T-cell (primary cell): ENCODE measurements at regions not wholly inside any gene's neighbourhood (a gene's known extent, or its start where the extent isn't known, plus 50 kb on each side); places are given as distances from the start of the nearest gene placed in this dataset.

Source experiments
- ATAC-seq, 4 experiments: fragments of 200-7000 bp in 3 of 4; fragments of 150-1000 bp in 1 of 4; cut with Tn5 transposase; replicated peaks in 1 of 4; 1 replicate in 3 of 4; 2 replicates in 1 of 4; pipeline ENCODE4 v1.10.0; 2021; ENCODE audit warnings: moderate library complexity in 3 of 4, mild to moderate bottlenecking in 2 of 4, moderate number of reproducible peaks in 1 of 4
- CTCF ChIA-PET, 2 donors: fragments of 300-600 bp; sonication (Branson Sonifier 250); formaldehyde crosslinking; loops; one replicate each; lab custom pipeline; 2022; ENCODE audit warnings: antibody characterized with exemption in 2 of 2; lab: Charles Lee
- POLR2A ChIA-PET, 2 donors: fragments of 300-600 bp; sonication (Branson Sonifier 250); formaldehyde crosslinking; loops; one replicate each; lab custom pipeline; 2022; ENCODE audit warnings: antibody characterized with exemption in 2 of 2; lab: Charles Lee
- DNase-seq, 35 experiments: peaks; one replicate each; pipeline versions ENCODE4 v3.0.0 to v3.0.0-alpha.2; 2013 to 2023
- H3K27ac ChIP-seq: one replicate; pipeline ENCODE4 v1.5.1; 2013; ENCODE audit warnings: low read length
- H3K27me3 ChIP-seq, 2 experiments: replicated peaks in 1 of 2; 1 replicate in 1 of 2; 2 replicates in 1 of 2; pipeline versions ENCODE4 v1.6.1 to v1.7.0; 2013; ENCODE audit warnings: low read length in 1 of 2, mixed read lengths in 1 of 2; ENCODE audit not compliant: control insufficient read depth in 2 of 2, insufficient read depth in 2 of 2; ENCODE audit errors: extremely low read depth in 1 of 2
- H3K36me3 ChIP-seq, 2 donors: 1 replicate in 1 of 2; 2 replicates in 1 of 2; pipeline versions ENCODE4 v1.6.1 to v1.7.0; 2013; ENCODE audit warnings: low read length in 1 of 2; ENCODE audit not compliant: control insufficient read depth in 2 of 2, insufficient read depth in 1 of 2; ENCODE audit errors: extremely low read depth in 1 of 2
- H3K4me1 ChIP-seq, 2 experiments: 1 replicate in 1 of 2; 2 replicates in 1 of 2; pipeline versions ENCODE4 v1.6.1 to v1.7.0; 2013; ENCODE audit warnings: low read length in 2 of 2, mixed read lengths in 1 of 2; ENCODE audit not compliant: insufficient read depth in 2 of 2, control insufficient read depth in 1 of 2; ENCODE audit errors: extremely low read depth in 1 of 2
- H3K4me3 ChIP-seq, 2 donors: 1 replicate in 1 of 2; 2 replicates in 1 of 2; pipeline versions ENCODE4 v1.5.1 to v1.7.0; 2013; ENCODE audit warnings: mild to moderate bottlenecking in 2 of 2, low read length in 1 of 2, moderate library complexity in 1 of 2; ENCODE audit not compliant: control insufficient read depth in 1 of 2; ENCODE audit errors: extremely low read depth in 1 of 2
- H3K9me3 ChIP-seq: 2 replicates; pipeline ENCODE4 v1.7.0; 2013
- H3K27ac Mint-ChIP-seq, 2 donors: one replicate each; pipeline ENCODE4 v1.8.0; 2020 to 2021; ENCODE audit warnings: mild to moderate bottlenecking in 2 of 2, mixed read lengths in 2 of 2
- H3K27me3 Mint-ChIP-seq, 2 donors: one replicate each; pipeline ENCODE4 v1.8.0; 2021 to 2022; ENCODE audit warnings: mixed read lengths in 2 of 2
- H3K36me3 Mint-ChIP-seq: one replicate; pipeline ENCODE4 v1.8.0; 2021; ENCODE audit warnings: mixed read lengths
- H3K4me1 Mint-ChIP-seq, 3 donors: one replicate each; pipeline ENCODE4 v1.8.0; 2020 to 2022; ENCODE audit warnings: mixed read lengths in 3 of 3, mild to moderate bottlenecking in 1 of 3
- H3K4me3 Mint-ChIP-seq, 3 donors: one replicate each; pipeline ENCODE4 v1.8.0; 2020 to 2022; ENCODE audit warnings: mild to moderate bottlenecking in 3 of 3, mixed read lengths in 3 of 3, moderate library complexity in 3 of 3
- H3K9me3 Mint-ChIP-seq, 3 donors: one replicate each; pipeline ENCODE4 v1.8.0; 2020 to 2022; ENCODE audit warnings: mixed read lengths in 3 of 3
- WGBS: methylation state at CpG from one replicate; pipeline ENCODE4 v1.1.5; 2013; ENCODE audit warnings: missing lambda C conversion rate; ENCODE audit not compliant: insufficient coverage; 5-methylcytosine and 5-hydroxymethylcytosine counted together

- 97% methylated on average over 13 of the region's 13 CpGs for WGBS
- H3K4me1 Mint-ChIP-seq, result peaks cover 5 to 13% (median 8%) of the 10 kb centered on the region in 3 donors
Measured at GRCh38 chr1:234899730-234900072, 228.9 kb downstream of the TOMM20 start.

GRCh38 chr1:234899041-234899729 is 229.5 kb downstream of the TOMM20 start:
- Histone ChIP-seq H3K4me3 (no peak overlapping the region), H3K36me3 (no peaks in the 10 kb centered on the region), H3K27ac (no peak overlapping the region), H3K9me3 (no peaks in the 10 kb centered on the region), H3K27me3 (no peaks in the 10 kb centered on the region), H3K4me1 (peaks cover 2 to 7% of the 10 kb centered on the region in 2 experiments)
- H3K27ac Mint-ChIP-seq, result no peak overlapping the region
- no peaks in the 10 kb centered on the region for H3K36me3 Mint-ChIP-seq
- H3K9me3 Mint-ChIP-seq, result no peaks in the 10 kb centered on the region
- peaks cover 9 to 18% (median 13%) of the 10 kb centered on the region in 3 donors for H3K4me1 Mint-ChIP-seq
- ChIA-PET CTCF (no interaction called here), POLR2A (no interaction called here)
- no peak overlapping the region for H3K4me3 Mint-ChIP-seq
- no peaks in the 10 kb centered on the region for H3K27me3 Mint-ChIP-seq
- ATAC-seq (no peak), DNase-seq (no peak)
- WGBS, result 82% methylated on average over 6 of the region's 11 CpGs

More at GRCh38 chr1:234899730-234900072, 228.9 kb downstream of the TOMM20 start:
- Mint-ChIP-seq H3K4me3 (no peak overlapping the region), H3K27me3 (no peaks in the 10 kb centered on the region), H3K9me3 (no peaks in the 10 kb centered on the region), H3K36me3 (no peaks in the 10 kb centered on the region), H3K27ac (no peak overlapping the region)
- H3K27ac ChIP-seq, result no peak overlapping the region
- CTCF ChIA-PET, result no interaction called here
- no peaks in the 10 kb centered on the region for H3K27me3 ChIP-seq
- H3K4me1 ChIP-seq, result peaks cover 0 to 4% of the 10 kb centered on the region in 2 experiments
- ATAC-seq (no peak), DNase-seq (no peak)
- POLR2A ChIA-PET, result no interaction called here
- no peak overlapping the region for H3K4me3 ChIP-seq
- H3K9me3 ChIP-seq, result no peaks in the 10 kb centered on the region
- no peaks in the 10 kb centered on the region for H3K36me3 ChIP-seq

- Mint-ChIP-seq H3K4me1 (peaks cover 15 to 24% (median 19%) of the 10 kb centered on the region in 3 donors), H3K27ac (no peak overlapping the region), H3K27me3 (no peaks in the 10 kb centered on the region), H3K4me3 (no peak overlapping the region), H3K9me3 (no peaks in the 10 kb centered on the region), H3K36me3 (no peaks in the 10 kb centered on the region)
- Histone ChIP-seq H3K4me3 (no peak overlapping the region), H3K36me3 (no peaks in the 10 kb centered on the region), H3K27me3 (no peaks in the 10 kb centered on the region), H3K27ac (no peak overlapping the region), H3K9me3 (no peaks in the 10 kb centered on the region), H3K4me1 (peaks cover 4 to 9% of the 10 kb centered on the region in 2 experiments)
- POLR2A ChIA-PET, result no interaction called here
- no peak for ATAC-seq
- 91% methylated on average over 6 of the region's 9 CpGs for WGBS
- DNase-seq, result no peak
- CTCF ChIA-PET, result no interaction called here
Measured at GRCh38 chr1:234898455-234899033, 230.1 kb downstream of the TOMM20 start.

GRCh38 chr1:234897754-234898454 is 230.7 kb downstream of the TOMM20 start:
- Mint-ChIP-seq H3K27ac (no peak overlapping the region), H3K4me3 (no peak overlapping the region), H3K9me3 (no peaks in the 10 kb centered on the region), H3K36me3 (no peaks in the 10 kb centered on the region), H3K4me1 (peaks cover 15 to 24% (median 22%) of the 10 kb centered on the region in 3 donors), H3K27me3 (no peaks in the 10 kb centered on the region)
- H3K27ac ChIP-seq, result no peak overlapping the region
- ATAC-seq, result no peak
- ChIA-PET CTCF (no interaction called here), POLR2A (no interaction called here)
- peaks cover 4 to 9% of the 10 kb centered on the region in 2 experiments for H3K4me1 ChIP-seq
- H3K27me3 ChIP-seq, result no peaks in the 10 kb centered on the region
- 96% methylated on average over 6 of the region's 10 CpGs for WGBS
- H3K36me3 ChIP-seq, result no peaks in the 10 kb centered on the region
- H3K4me3 ChIP-seq, result no peak overlapping the region
- no peaks in the 10 kb centered on the region for H3K9me3 ChIP-seq
- no peak for DNase-seq

GRCh38 chr1:234897390-234897749 is 231.3 kb downstream of the TOMM20 start:
- DNase-seq, result no peak
- Histone ChIP-seq H3K4me1 (peaks cover 4 to 9% of the 10 kb centered on the region in 2 experiments), H3K9me3 (no peaks in the 10 kb centered on the region), H3K36me3 (no peaks in the 10 kb centered on the region), H3K27ac (no peak overlapping the region), H3K4me3 (no peak overlapping the region), H3K27me3 (no peaks in the 10 kb centered on the region)
- WGBS, result 50% methylated on average over 1 of the region's 4 CpGs
- no peaks in the 10 kb centered on the region for H3K36me3 Mint-ChIP-seq
- H3K9me3 Mint-ChIP-seq, result no peaks in the 10 kb centered on the region
- CTCF ChIA-PET, result no interaction called here
- peaks cover 15 to 24% (median 22%) of the 10 kb centered on the region in 3 donors for H3K4me1 Mint-ChIP-seq
- ATAC-seq, result no peak
- H3K27me3 Mint-ChIP-seq, result no peaks in the 10 kb centered on the region
- no peak overlapping the region for H3K4me3 Mint-ChIP-seq
- no peak overlapping the region for H3K27ac Mint-ChIP-seq
- POLR2A ChIA-PET, result no interaction called here

GRCh38 chr1:234896477-234897389 is 231.9 kb downstream of the TOMM20 start:
- no peak overlapping the region for H3K27ac ChIP-seq
- peaks cover 4 to 9% of the 10 kb centered on the region in 2 experiments for H3K4me1 ChIP-seq
- no peaks in the 10 kb centered on the region for H3K27me3 ChIP-seq
- H3K27ac Mint-ChIP-seq, result no peak overlapping the region
- H3K4me3 ChIP-seq, result no peak overlapping the region
- H3K27me3 Mint-ChIP-seq, result no peaks in the 10 kb centered on the region
- CTCF ChIA-PET, result interaction anchor here in 1 of 2 donors (0.5 to 0.7 kb wide), 2 partner anchors 29 to 397 kb away, joined by 3 read pairs; no protein-coding TSS in a partner anchor
- 87% methylated on average over 12 of the region's 15 CpGs for WGBS
- H3K36me3 Mint-ChIP-seq, result no peaks in the 10 kb centered on the region
- H3K9me3 ChIP-seq, result no peaks in the 10 kb centered on the region
- no peaks in the 10 kb centered on the region for H3K9me3 Mint-ChIP-seq
- POLR2A ChIA-PET, result interaction anchor here in 1 of 2 donors (0.5 kb wide), 1 partner anchor 338 kb away, joined by 3 read pairs; no protein-coding TSS in a partner anchor
- H3K36me3 ChIP-seq, result no peaks in the 10 kb centered on the region
- H3K4me1 Mint-ChIP-seq, result peaks cover 15 to 24% (median 22%) of the 10 kb centered on the region in 3 donors
- ATAC-seq (no peak), DNase-seq (no peak)
- no peak overlapping the region for H3K4me3 Mint-ChIP-seq
